Left lung (tissue), 4 donors: ENCODE measurements at regions not wholly inside any gene's neighbourhood (a gene's known extent, or its start where the extent isn't known, plus 50 kb on each side); places are given as distances from the start of the nearest gene placed in this dataset.

ENCODE experiments used
- ATAC-seq: fragments of 200-7000 bp; cut with Tn5 transposase; one replicate; pipeline ENCODE4 v1.9.1; 2020; ENCODE audit warnings: moderate library complexity
- DNase-seq, 4 donors: peaks; one replicate each; pipeline ENCODE4 v3.0.0-alpha.2; 2013 to 2020
- H3K27ac ChIP-seq, 2 donors: fragments of 200-600 bp; sonication (generic) in 1 of 2; one replicate each; pipeline versions ENCODE4 v1.5.0 to v1.8.0; 2020 to 2021
- H3K27me3 ChIP-seq, 2 donors: fragments of 200-600 bp; sonication (generic) in 1 of 2; one replicate each; pipeline versions ENCODE4 v1.5.0 to v1.8.0; 2020 to 2021
- H3K36me3 ChIP-seq, 2 donors: fragments of 200-600 bp; sonication (generic) in 1 of 2; one replicate each; pipeline versions ENCODE4 v1.5.0 to v1.8.0; 2020 to 2021
- H3K4me1 ChIP-seq, 2 donors: fragments of 200-600 bp; one replicate each; pipeline ENCODE4 v1.8.0; 2021
- H3K4me3 ChIP-seq, 2 donors: fragments of 200-600 bp; sonication (generic) in 1 of 2; one replicate each; pipeline versions ENCODE4 v1.5.0 to v1.8.0; 2020 to 2021; ENCODE audit warnings: mild to moderate bottlenecking in 1 of 2
- H3K9me3 ChIP-seq, 2 donors: fragments of 200-600 bp; sonication (generic) in 1 of 2; one replicate each; pipeline versions ENCODE4 v1.5.0 to v1.8.0; 2020 to 2021
- CTCF ChIP-seq, 2 donors: fragments of 200-600 bp; sonication (generic) in 1 of 2; IDR thresholded peaks; one replicate each; pipeline versions ENCODE4 v1.5.0 to v1.8.0; 2021; ENCODE audit warnings: antibody characterized with exemption in 2 of 2
- intact Hi-C, 2 donors: fragments of 100-400 bp; cut with DNase I; formaldehyde crosslinking; loops; one replicate each; pipeline versions ENCODE4 v1.11.2 to v1.14.2; 2022
- donor health status: DM: no; HTN: yes; CAD: no.
- donor health status: DM: no; HTN: no; CAD: no.

- intact Hi-C loops, result no loop called here
- H3K4me3 ChIP-seq, result no peak overlapping the region
Measured at GRCh38 chr3:14252321-14253021, 73.9 kb downstream of the LSM3 start.

GRCh38 chr3:14253022-14253706 lies 74.5 kb downstream of the LSM3 start:
- DNase-seq (no peak), ATAC-seq (peak; percentile 69)
- Histone ChIP-seq H3K27me3 (no peaks in the 10 kb centered on the region), H3K27ac (no peak overlapping the region), H3K9me3 (no peaks in the 10 kb centered on the region), H3K4me1 (no peaks in the 10 kb centered on the region), H3K36me3 (no peaks in the 10 kb centered on the region), H3K4me3 (no peak overlapping the region)
- no peak for TF ChIP-seq CTCF (IDR thresholded peaks at IDR 0.05)
- intact Hi-C loops, result no loop called here

More at GRCh38 chr3:14252321-14253021, 73.9 kb downstream of the LSM3 start:
- no peaks in the 10 kb centered on the region for H3K36me3 ChIP-seq
- no peak for ATAC-seq
- no peak for DNase-seq
- no peaks in the 10 kb centered on the region for H3K9me3 ChIP-seq
- H3K4me1 ChIP-seq, result no peaks in the 10 kb centered on the region
- H3K27ac ChIP-seq, result no peak overlapping the region
- no peak for TF ChIP-seq CTCF (IDR thresholded peaks at IDR 0.05)
- H3K27me3 ChIP-seq, result no peaks in the 10 kb centered on the region

- Histone ChIP-seq H3K27me3 (no peaks in the 10 kb centered on the region), H3K4me3 (no peak overlapping the region), H3K27ac (no peak overlapping the region), H3K9me3 (no peaks in the 10 kb centered on the region), H3K4me1 (no peaks in the 10 kb centered on the region), H3K36me3 (no peaks in the 10 kb centered on the region)
- TF ChIP-seq CTCF (IDR thresholded peaks at IDR 0.05), result no peak
- DNase-seq (no peak), ATAC-seq (no peak)
- intact Hi-C loops, result no loop called here
Measured at GRCh38 chr3:14253707-14254382, 75.2 kb downstream of the LSM3 start.

GRCh38 chr3:14254812-14255702 lies 76.4 kb downstream of the LSM3 start:
- no peaks in the 10 kb centered on the region for H3K4me1 ChIP-seq
- H3K27ac ChIP-seq, result no peak overlapping the region
- no peaks in the 10 kb centered on the region for H3K27me3 ChIP-seq
- H3K9me3 ChIP-seq, result no peaks in the 10 kb centered on the region
- intact Hi-C loops, result no loop called here
- no peak for ATAC-seq
- no peak for DNase-seq
- no peak for TF ChIP-seq CTCF (IDR thresholded peaks at IDR 0.05)
- no peaks in the 10 kb centered on the region for H3K36me3 ChIP-seq
- H3K4me3 ChIP-seq, result no peak overlapping the region
